ENCODE measurements at regions not wholly inside any gene's neighbourhood (a gene's known extent, or its start where the extent isn't known, plus 50 kb on each side); places are given as distances from the start of the nearest gene placed in this dataset.

GRCh38 chr9:126093771-126094170 is 232.9 kb upstream of the MVB12B start:
- TF ChIP-seq SIN3A (IDR thresholded peaks at IDR 0.05; ENCODE audit: borderline replicate concordance, insufficient read depth, low read length) (no peak), REST (IDR thresholded peaks at IDR 0.05; ENCODE audit: insufficient read depth in 1 of 2, low read depth in 2 of 2, low read length in 2 of 2) (no peak), POLR2AphosphoS5 (IDR thresholded peaks at IDR 0.05; ENCODE audit: low read depth, low read length) (no peak), TAF1 (IDR thresholded peaks at IDR 0.05; ENCODE audit: borderline replicate concordance, insufficient read depth, low read length) (no peak), FOXP2 (optimal IDR thresholded peaks at IDR 0.05; ENCODE audit: borderline replicate concordance, extremely low read depth, extremely low read length, insufficient read depth) (no peak)

All from PFSK-1 (cell line).